ENCODE measurements at regions not wholly inside any gene's neighbourhood (a gene's known extent, or its start where the extent isn't known, plus 50 kb on each side); places are given as distances from the start of the nearest gene placed in this dataset.

- H3K4me3 Mint-ChIP-seq (ENCODE audit: unreplicated experiment): no peak overlapping the region
- no peaks in the 10 kb centered on the region for H3K27me3 Mint-ChIP-seq (ENCODE audit: unreplicated experiment)
- no peak for DNase-seq
Measured at GRCh38 chr6:126091466-126091865, 105.1 kb downstream of the TRMT11 start.

GRCh38 chr6:126093108-126093507 lies 106.8 kb downstream of the TRMT11 start:
- H3K27me3 Mint-ChIP-seq (ENCODE audit: unreplicated experiment): no peaks in the 10 kb centered on the region
- no peak overlapping the region for H3K27ac Mint-ChIP-seq (ENCODE audit: unreplicated experiment)
- peaks cover 1% of the 10 kb centered on the region for H3K9me3 Mint-ChIP-seq (ENCODE audit: unreplicated experiment)
- no peak overlapping the region for H3K4me3 Mint-ChIP-seq (ENCODE audit: unreplicated experiment)
- DNase-seq: no peak
- TF ChIP-seq, protein P1, sequence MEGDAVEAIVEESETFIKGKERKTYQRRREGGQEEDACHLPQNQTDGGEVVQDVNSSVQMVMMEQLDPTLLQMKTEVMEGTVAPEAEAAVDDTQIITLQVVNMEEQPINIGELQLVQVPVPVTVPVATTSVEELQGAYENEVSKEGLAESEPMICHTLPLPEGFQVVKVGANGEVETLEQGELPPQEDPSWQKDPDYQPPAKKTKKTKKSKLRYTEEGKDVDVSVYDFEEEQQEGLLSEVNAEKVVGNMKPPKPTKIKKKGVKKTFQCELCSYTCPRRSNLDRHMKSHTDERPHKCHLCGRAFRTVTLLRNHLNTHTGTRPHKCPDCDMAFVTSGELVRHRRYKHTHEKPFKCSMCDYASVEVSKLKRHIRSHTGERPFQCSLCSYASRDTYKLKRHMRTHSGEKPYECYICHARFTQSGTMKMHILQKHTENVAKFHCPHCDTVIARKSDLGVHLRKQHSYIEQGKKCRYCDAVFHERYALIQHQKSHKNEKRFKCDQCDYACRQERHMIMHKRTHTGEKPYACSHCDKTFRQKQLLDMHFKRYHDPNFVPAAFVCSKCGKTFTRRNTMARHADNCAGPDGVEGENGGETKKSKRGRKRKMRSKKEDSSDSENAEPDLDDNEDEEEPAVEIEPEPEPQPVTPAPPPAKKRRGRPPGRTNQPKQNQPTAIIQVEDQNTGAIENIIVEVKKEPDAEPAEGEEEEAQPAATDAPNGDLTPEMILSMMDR (IDR thresholded peaks at IDR 0.05; ENCODE audit: partially characterized antibody, unreplicated experiment): no peak
- H3K36me3 Mint-ChIP-seq (ENCODE audit: unreplicated experiment): no peaks in the 10 kb centered on the region
- no peaks in the 10 kb centered on the region for H3K4me1 Mint-ChIP-seq (ENCODE audit: low read depth, unreplicated experiment)

More at GRCh38 chr6:126091466-126091865, 105.1 kb downstream of the TRMT11 start:
- peaks cover 1% of the 10 kb centered on the region for H3K9me3 Mint-ChIP-seq (ENCODE audit: unreplicated experiment)
- H3K36me3 Mint-ChIP-seq (ENCODE audit: unreplicated experiment): no peaks in the 10 kb centered on the region
- no peak overlapping the region for H3K27ac Mint-ChIP-seq (ENCODE audit: unreplicated experiment)
- TF ChIP-seq, protein P1 (IDR thresholded peaks at IDR 0.05; ENCODE audit: partially characterized antibody, unreplicated experiment): no peak
- H3K4me1 Mint-ChIP-seq (ENCODE audit: low read depth, unreplicated experiment): no peaks in the 10 kb centered on the region

DNA sequence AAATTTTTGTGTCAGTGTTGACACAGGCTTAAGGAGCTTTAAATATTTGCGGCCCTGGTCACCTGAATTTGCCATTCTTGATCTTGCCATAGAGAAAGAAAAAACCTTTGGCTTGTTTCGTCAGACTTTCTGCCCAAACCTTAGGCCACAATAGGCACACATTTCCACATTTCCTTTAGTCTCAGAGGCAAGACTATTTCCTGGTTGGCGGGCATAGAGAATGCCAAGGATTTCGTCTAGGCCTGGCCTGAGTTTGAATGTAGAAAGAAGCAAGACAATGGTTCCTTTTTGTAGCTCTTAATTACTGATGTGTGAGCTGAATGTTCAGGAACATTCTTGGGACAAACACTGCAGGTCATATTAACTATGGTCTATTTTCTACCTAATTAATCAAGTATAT lies 108.1 kb downstream of the TRMT11 start:
- H3K4me3 Mint-ChIP-seq (ENCODE audit: unreplicated experiment): no peak overlapping the region
- peaks cover 1% of the 10 kb centered on the region for H3K9me3 Mint-ChIP-seq (ENCODE audit: unreplicated experiment)
- TF ChIP-seq, protein P1 (IDR thresholded peaks at IDR 0.05; ENCODE audit: partially characterized antibody, unreplicated experiment): no peak
- no peak for DNase-seq
- H3K4me1 Mint-ChIP-seq (ENCODE audit: low read depth, unreplicated experiment): no peaks in the 10 kb centered on the region
- no peaks in the 10 kb centered on the region for H3K36me3 Mint-ChIP-seq (ENCODE audit: unreplicated experiment)
- H3K27me3 Mint-ChIP-seq (ENCODE audit: unreplicated experiment): no peaks in the 10 kb centered on the region
- H3K27ac Mint-ChIP-seq (ENCODE audit: unreplicated experiment): no peak overlapping the region

GRCh38 chr6:126100386-126100785 lies 114.0 kb downstream of the TRMT11 start:
- no peak for DNase-seq
- no peaks in the 10 kb centered on the region for H3K27me3 Mint-ChIP-seq (ENCODE audit: unreplicated experiment)
- H3K36me3 Mint-ChIP-seq (ENCODE audit: unreplicated experiment): no peaks in the 10 kb centered on the region
- TF ChIP-seq, protein P1 (IDR thresholded peaks at IDR 0.05; ENCODE audit: partially characterized antibody, unreplicated experiment): no peak
- H3K9me3 Mint-ChIP-seq (ENCODE audit: unreplicated experiment): no peaks in the 10 kb centered on the region
- no peak overlapping the region for H3K4me3 Mint-ChIP-seq (ENCODE audit: unreplicated experiment)
- H3K27ac Mint-ChIP-seq (ENCODE audit: unreplicated experiment): no peak overlapping the region
- no peaks in the 10 kb centered on the region for H3K4me1 Mint-ChIP-seq (ENCODE audit: low read depth, unreplicated experiment)

- DNase-seq: no peak
- Mint-ChIP-seq H3K27me3 (ENCODE audit: unreplicated experiment) (no peaks in the 10 kb centered on the region), H3K27ac (ENCODE audit: unreplicated experiment) (no peak overlapping the region)
Measured at GRCh38 chr6:126102358-126102757, 116.0 kb downstream of the TRMT11 start.

More at GRCh38 chr6:126102358-126102757, 116.0 kb downstream of the TRMT11 start:
- no peak overlapping the region for H3K4me3 Mint-ChIP-seq (ENCODE audit: unreplicated experiment)
- no peaks in the 10 kb centered on the region for H3K9me3 Mint-ChIP-seq (ENCODE audit: unreplicated experiment)
- peaks cover 3% of the 10 kb centered on the region for H3K4me1 Mint-ChIP-seq (ENCODE audit: low read depth, unreplicated experiment)
- TF ChIP-seq, protein P1 (IDR thresholded peaks at IDR 0.05; ENCODE audit: partially characterized antibody, unreplicated experiment): no peak
- no peaks in the 10 kb centered on the region for H3K36me3 Mint-ChIP-seq (ENCODE audit: unreplicated experiment)
